Esophagus squamous epithelium (tissue), 4 donors: ENCODE measurements at regions not wholly inside any gene's neighbourhood (a gene's known extent, or its start where the extent isn't known, plus 50 kb on each side); places are given as distances from the start of the nearest gene placed in this dataset.

Source experiments
- CTCF ChIP-seq, 6 experiments: fragments of 450-650 bp in 4 of 6; fragments of 200-600 bp in 2 of 6; sonication (generic) in 2 of 6; IDR thresholded peaks; one replicate each; pipeline ENCODE4 v1.5.1; 2016 to 2019; ENCODE audit warnings: antibody characterized with exemption in 6 of 6, mild to moderate bottlenecking in 4 of 6, moderate library complexity in 4 of 6
- POLR2A ChIP-seq, 4 donors: fragments of 450-650 bp; IDR thresholded peaks; one replicate each; pipeline ENCODE4 v1.6.1; 2017; ENCODE audit warnings: antibody characterized with exemption in 4 of 4, mild to moderate bottlenecking in 4 of 4, moderate library complexity in 3 of 4

- TF ChIP-seq CTCF (IDR thresholded peaks at IDR 0.05) (no peak), POLR2A (IDR thresholded peaks at IDR 0.05) (no peak)
Observed at GRCh38 chr19:28319227-28319626, 893.7 kb downstream of the UQCRFS1 start.
